ENCODE measurements at regions not wholly inside any gene's neighbourhood (a gene's known extent, or its start where the extent isn't known, plus 50 kb on each side); places are given as distances from the start of the nearest gene placed in this dataset.

DNA sequence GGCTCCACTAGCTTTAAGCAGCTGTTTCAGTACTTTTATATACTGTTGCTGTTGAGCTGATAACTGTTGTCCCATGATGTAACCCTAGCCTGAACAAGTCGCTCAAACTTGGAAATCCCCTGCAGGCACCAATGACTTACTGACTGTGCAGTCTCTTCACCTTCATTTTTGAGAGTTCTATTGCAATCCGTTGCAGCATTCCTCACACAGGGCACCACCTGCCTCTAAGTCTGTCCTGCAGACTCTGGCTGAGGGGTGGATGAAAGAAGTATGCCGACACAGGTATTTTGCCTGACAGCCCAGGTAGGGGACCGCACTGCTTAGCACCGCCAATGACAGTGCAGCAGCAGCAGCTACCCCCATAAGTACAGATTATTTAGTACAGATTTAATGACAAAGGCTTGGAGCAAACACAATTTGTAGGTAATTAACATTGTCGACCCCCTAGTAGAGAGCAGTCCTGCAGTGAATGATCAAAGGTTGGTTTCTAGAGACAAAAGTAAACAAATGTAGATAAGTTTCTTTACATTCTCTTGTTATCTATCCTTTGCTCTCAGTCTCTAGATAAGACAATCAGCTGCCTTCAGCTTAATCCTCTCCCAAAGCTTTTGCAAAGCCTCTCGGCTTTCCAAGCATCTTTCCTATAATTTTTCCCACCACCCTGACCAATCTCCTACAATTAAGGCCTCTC lies 205.0 kb downstream of the PABPC4L start:
- Histone ChIP-seq H3K9ac (ENCODE audit: low read length) (no peak overlapping the region), H3K9me2 (replicated peaks; ENCODE audit: low read length) (no peaks in the 10 kb centered on the region), H4K20me1 (ENCODE audit: low read length) (no peaks in the 10 kb centered on the region), H3K27ac (ENCODE audit: low read length) (no peak overlapping the region), H3K36me3 (ENCODE audit: low read depth, low read length) (no peaks in the 10 kb centered on the region), H3K4me1 (ENCODE audit: insufficient read depth, low read length) (peaks cover 8% of the 10 kb centered on the region), H3K9me3 (ENCODE audit: low read length) (no peaks in the 10 kb centered on the region), H3K27me3 (ENCODE audit: low read length) (no peaks in the 10 kb centered on the region), H3K4me3 (ENCODE audit: low read length) (no peak overlapping the region), H3K4me2 (ENCODE audit: low read length) (no peak overlapping the region), H2AFZ (ENCODE audit: low read length) (no peak overlapping the region), H3K79me2 (ENCODE audit: low read length) (no peaks in the 10 kb centered on the region), H3F3A (ENCODE audit: low read length, unreplicated experiment) (no peaks in the 10 kb centered on the region)
- POLR2A ChIA-PET (ENCODE audit: unreplicated experiment), result no interaction called here
- no TSS peak for BruUV-seq (replicated peaks)
- intact Hi-C loops (cut with micrococcal nuclease), result no loop called here
- TF ChIP-seq EZH2phosphoT487 (IDR thresholded peaks at IDR 0.05; ENCODE audit: borderline replicate concordance, low read length), result no peak
- no peak for TF ChIP-seq EZH2 (IDR thresholded peaks at IDR 0.05; ENCODE audit: low read length, unreplicated experiment)
- no peak for TF ChIP-seq CTCF (conservative IDR thresholded peaks at IDR 0.05; ENCODE audit: low read depth, low read length)
- no peak for ATAC-seq
- DNase-seq, result no peak
- CTCF ChIA-PET, result no interaction called here

- DNase-seq (no peak), ATAC-seq (no peak)
- no TSS peak for BruUV-seq (replicated peaks)
- ChIA-PET POLR2A (ENCODE audit: unreplicated experiment) (no interaction called here), CTCF (no interaction called here)
- Histone ChIP-seq H3K9me3 (ENCODE audit: low read length) (no peaks in the 10 kb centered on the region), H2AFZ (ENCODE audit: low read length) (no peak overlapping the region), H3K9me2 (replicated peaks; ENCODE audit: low read length) (no peaks in the 10 kb centered on the region), H3K4me3 (ENCODE audit: low read length) (no peak overlapping the region), H3K9ac (ENCODE audit: low read length) (no peak overlapping the region), H3K27ac (ENCODE audit: low read length) (no peak overlapping the region), H3K4me2 (ENCODE audit: low read length) (no peak overlapping the region), H3K79me2 (ENCODE audit: low read length) (no peaks in the 10 kb centered on the region), H3K36me3 (ENCODE audit: low read depth, low read length) (no peaks in the 10 kb centered on the region), H3K27me3 (ENCODE audit: low read length) (no peaks in the 10 kb centered on the region), H3F3A (ENCODE audit: low read length, unreplicated experiment) (no peaks in the 10 kb centered on the region), H4K20me1 (ENCODE audit: low read length) (no peaks in the 10 kb centered on the region), H3K4me1 (ENCODE audit: insufficient read depth, low read length) (peaks cover under 1% of the 10 kb centered on the region)
- TF ChIP-seq EZH2phosphoT487 (IDR thresholded peaks at IDR 0.05; ENCODE audit: borderline replicate concordance, low read length) (no peak), CTCF (conservative IDR thresholded peaks at IDR 0.05; ENCODE audit: low read depth, low read length) (no peak), EZH2 (IDR thresholded peaks at IDR 0.05; ENCODE audit: low read length, unreplicated experiment) (no peak)
- intact Hi-C loops (cut with micrococcal nuclease), result no loop called here
Observed at GRCh38 chr4:133995243-133995960, 206.2 kb downstream of the PABPC4L start.

Measured in PC-3 (cell line).